Nephron (organoid): ENCODE measurements at regions not wholly inside any gene's neighbourhood (a gene's known extent, or its start where the extent isn't known, plus 50 kb on each side); places are given as distances from the start of the nearest gene placed in this dataset.
A peak's percentile ranks its signal among the peaks of the same experiment; 100 is the strongest.

ENCODE experiments used
- H3K27ac Mint-ChIP-seq, 3 experiments: 2 replicates each; pipeline ENCODE4 v1.8.0; 2020; ENCODE audit warnings: mixed read lengths in 3 of 3, mild to moderate bottlenecking in 2 of 3, moderate library complexity in 1 of 3
- H3K27me3 Mint-ChIP-seq: 2 replicates; pipeline ENCODE4 v1.8.0; 2021; ENCODE audit warnings: low read depth, mild to moderate bottlenecking, moderate library complexity, mixed read lengths
- H3K36me3 Mint-ChIP-seq: 2 replicates; pipeline ENCODE4 v1.8.0; 2020; ENCODE audit warnings: low read depth, mixed read lengths
- H3K4me1 Mint-ChIP-seq: 2 replicates; pipeline ENCODE4 v1.8.0; 2020; ENCODE audit warnings: mixed read lengths
- H3K4me3 Mint-ChIP-seq, 3 experiments: 2 replicates each; pipeline ENCODE4 v1.8.0; 2020; ENCODE audit warnings: mild to moderate bottlenecking in 3 of 3, mixed read lengths in 3 of 3, moderate library complexity in 2 of 3
- H3K9me3 Mint-ChIP-seq: 2 replicates; pipeline ENCODE4 v1.8.0; 2020; ENCODE audit warnings: mixed read lengths
- TF ChIP-seq, protein P1 (sequence below), 3 experiments: fragments of 200-600 bp; sonication (generic); IDR thresholded peaks; one replicate each; pipeline ENCODE4 v1.5.0; 2021; ENCODE audit warnings: antibody characterized with exemption in 3 of 3; ENCODE audit not compliant: unreplicated experiment in 3 of 3

DNA sequence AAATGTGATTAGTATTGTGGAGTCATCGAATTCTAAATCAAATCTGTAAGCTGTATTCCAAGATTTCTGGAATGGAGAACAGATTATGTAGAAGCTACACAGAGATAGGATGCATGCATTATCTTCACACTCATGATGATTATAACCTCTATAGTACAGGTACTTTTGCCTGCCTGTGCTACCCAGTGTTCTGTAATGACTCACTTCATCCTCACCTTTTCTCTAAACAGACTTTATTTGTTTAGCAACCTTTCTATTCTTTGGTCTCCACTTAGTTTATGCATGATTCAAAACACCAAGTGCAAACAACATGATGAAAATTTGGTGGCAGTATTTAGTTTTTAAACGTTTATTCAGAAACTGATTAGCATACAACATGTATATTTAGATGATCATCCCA lies 68.4 kb upstream of the PRPS1L1 start:
- H3K4me3 Mint-ChIP-seq = no peak overlapping the region
- H3K4me1 Mint-ChIP-seq = no peaks in the 10 kb centered on the region
- peaks cover 2% of the 10 kb centered on the region for H3K9me3 Mint-ChIP-seq
- peaks cover 10% of the 10 kb centered on the region for H3K27me3 Mint-ChIP-seq
- H3K36me3 Mint-ChIP-seq = no peaks in the 10 kb centered on the region
- no peak overlapping the region for H3K27ac Mint-ChIP-seq
- TF ChIP-seq, protein P1, sequence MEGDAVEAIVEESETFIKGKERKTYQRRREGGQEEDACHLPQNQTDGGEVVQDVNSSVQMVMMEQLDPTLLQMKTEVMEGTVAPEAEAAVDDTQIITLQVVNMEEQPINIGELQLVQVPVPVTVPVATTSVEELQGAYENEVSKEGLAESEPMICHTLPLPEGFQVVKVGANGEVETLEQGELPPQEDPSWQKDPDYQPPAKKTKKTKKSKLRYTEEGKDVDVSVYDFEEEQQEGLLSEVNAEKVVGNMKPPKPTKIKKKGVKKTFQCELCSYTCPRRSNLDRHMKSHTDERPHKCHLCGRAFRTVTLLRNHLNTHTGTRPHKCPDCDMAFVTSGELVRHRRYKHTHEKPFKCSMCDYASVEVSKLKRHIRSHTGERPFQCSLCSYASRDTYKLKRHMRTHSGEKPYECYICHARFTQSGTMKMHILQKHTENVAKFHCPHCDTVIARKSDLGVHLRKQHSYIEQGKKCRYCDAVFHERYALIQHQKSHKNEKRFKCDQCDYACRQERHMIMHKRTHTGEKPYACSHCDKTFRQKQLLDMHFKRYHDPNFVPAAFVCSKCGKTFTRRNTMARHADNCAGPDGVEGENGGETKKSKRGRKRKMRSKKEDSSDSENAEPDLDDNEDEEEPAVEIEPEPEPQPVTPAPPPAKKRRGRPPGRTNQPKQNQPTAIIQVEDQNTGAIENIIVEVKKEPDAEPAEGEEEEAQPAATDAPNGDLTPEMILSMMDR (IDR thresholded peaks at IDR 0.05; ENCODE audit: unreplicated experiment in 3 of 3) = no peak

DNA sequence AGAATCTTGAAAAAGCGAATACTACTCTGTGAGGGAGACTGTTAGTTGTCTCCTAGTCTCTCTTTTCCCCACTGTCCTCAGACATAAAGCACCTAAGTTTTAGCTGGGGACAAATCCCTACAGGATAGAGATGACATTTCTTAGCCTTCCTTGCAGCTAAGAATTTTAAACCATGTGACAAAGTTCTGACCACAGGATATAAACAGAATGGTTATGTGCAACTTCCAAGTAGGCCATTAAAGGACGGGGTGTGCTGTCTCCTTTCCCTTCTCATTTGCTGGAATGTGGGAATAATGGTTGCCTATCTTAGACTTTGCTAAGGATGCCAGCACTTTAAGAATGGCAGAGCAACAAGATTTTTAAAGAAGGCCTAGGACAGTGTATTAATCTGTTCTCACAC lies 74.9 kb upstream of the PRPS1L1 start:
- H3K9me3 Mint-ChIP-seq = peaks cover 2% of the 10 kb centered on the region
- no peaks in the 10 kb centered on the region for H3K4me1 Mint-ChIP-seq
- no peak overlapping the region for H3K4me3 Mint-ChIP-seq
- TF ChIP-seq, protein P1 (IDR thresholded peaks at IDR 0.05; ENCODE audit: unreplicated experiment in 3 of 3) = no peak
- no peak overlapping the region for H3K27ac Mint-ChIP-seq
- no peaks in the 10 kb centered on the region for H3K27me3 Mint-ChIP-seq
- H3K36me3 Mint-ChIP-seq = no peaks in the 10 kb centered on the region

DNA sequence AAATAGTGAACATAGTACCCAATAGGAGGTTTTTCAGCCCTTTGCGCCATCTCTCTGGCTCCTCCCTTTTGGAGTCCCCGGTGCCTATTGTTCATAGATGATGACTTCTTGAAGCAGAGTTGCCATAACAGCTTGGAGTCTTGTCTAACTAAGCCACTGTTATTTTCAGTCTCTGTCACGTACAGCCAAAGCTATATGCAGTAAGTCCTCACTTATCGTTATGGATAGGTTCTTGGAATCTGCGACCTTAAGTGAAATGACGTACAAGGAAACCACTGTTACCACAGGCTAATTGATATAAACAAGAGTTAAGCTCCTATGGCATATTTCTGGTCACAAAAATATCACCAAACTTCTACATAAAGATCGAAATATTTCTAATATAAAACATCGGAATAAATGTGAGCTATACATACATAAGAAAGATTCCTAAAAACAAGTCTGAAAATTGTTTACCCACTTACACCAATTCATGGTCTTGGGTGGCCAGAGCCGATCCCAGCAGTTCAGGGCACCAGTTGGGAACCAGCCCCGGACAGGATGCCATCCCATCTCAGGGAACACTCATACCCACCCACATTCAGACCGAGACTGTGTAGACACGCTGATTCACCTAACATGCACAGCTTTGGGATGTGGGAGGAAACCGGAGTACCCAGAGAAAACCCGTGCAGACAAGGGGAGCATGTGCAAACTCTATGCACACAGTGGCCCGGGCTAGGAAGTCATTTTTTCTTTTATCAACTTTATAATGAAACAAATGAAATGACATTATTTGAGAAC lies 76.0 kb upstream of the PRPS1L1 start:
- no peaks in the 10 kb centered on the region for H3K36me3 Mint-ChIP-seq
- H3K9me3 Mint-ChIP-seq = peaks cover 2% of the 10 kb centered on the region
- no peaks in the 10 kb centered on the region for H3K4me1 Mint-ChIP-seq
- no peaks in the 10 kb centered on the region for H3K27me3 Mint-ChIP-seq
- H3K27ac Mint-ChIP-seq = no peak overlapping the region
- TF ChIP-seq, protein P1 (IDR thresholded peaks at IDR 0.05; ENCODE audit: unreplicated experiment in 3 of 3) = no peak
- H3K4me3 Mint-ChIP-seq = no peak overlapping the region

DNA sequence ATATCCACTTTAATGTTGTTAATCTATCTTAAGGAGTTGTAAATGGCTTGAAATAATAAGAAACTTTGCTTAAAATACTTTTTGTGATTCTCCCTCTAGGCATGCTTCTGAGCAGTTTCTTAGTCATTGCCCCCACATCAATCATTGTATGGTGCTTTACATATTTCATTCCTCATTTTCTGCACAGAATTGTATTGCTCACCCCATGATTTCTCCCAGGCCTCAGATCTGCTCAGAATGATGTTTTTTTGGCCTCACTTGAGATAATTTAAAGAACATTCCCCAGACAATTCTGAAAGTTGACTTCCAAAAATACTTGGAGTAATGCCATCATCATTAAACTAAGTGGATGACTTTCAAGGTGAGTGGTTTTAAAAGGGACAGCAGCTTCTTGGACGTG lies 82.1 kb upstream of the PRPS1L1 start:
- peaks cover 6% of the 10 kb centered on the region for H3K4me1 Mint-ChIP-seq
- H3K4me3 Mint-ChIP-seq = no peak overlapping the region
- TF ChIP-seq, protein P1 (IDR thresholded peaks at IDR 0.05; ENCODE audit: unreplicated experiment in 3 of 3) = no peak
- H3K9me3 Mint-ChIP-seq = no peaks in the 10 kb centered on the region
- H3K27ac Mint-ChIP-seq = peak overlapping the region in 2 of 3 experiments; percentile 6 to 10
- H3K27me3 Mint-ChIP-seq = no peaks in the 10 kb centered on the region
- no peaks in the 10 kb centered on the region for H3K36me3 Mint-ChIP-seq

DNA sequence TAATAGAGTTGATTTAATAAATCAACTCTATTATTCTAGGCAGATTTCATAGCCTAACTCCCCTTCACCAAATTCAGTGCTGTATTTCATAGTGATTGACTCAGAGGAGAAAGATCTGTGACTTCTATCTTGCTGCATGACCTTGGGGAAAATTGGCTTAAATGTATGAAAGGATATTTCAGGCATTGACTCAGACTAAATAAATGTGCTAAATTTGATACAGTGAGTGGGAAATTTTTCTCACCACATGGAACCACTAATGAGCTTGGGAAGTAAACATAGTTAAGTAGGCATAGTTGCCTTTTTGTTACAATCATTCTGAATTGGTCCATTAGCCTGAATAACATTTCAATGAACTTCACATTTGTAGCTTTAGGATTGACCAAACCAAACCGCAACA lies 89.0 kb upstream of the PRPS1L1 start:
- no peaks in the 10 kb centered on the region for H3K36me3 Mint-ChIP-seq
- H3K27ac Mint-ChIP-seq = no peak overlapping the region
- TF ChIP-seq, protein P1 (IDR thresholded peaks at IDR 0.05; ENCODE audit: unreplicated experiment in 3 of 3) = no peak
- H3K4me1 Mint-ChIP-seq = no peaks in the 10 kb centered on the region
- no peaks in the 10 kb centered on the region for H3K9me3 Mint-ChIP-seq
- no peaks in the 10 kb centered on the region for H3K27me3 Mint-ChIP-seq
- H3K4me3 Mint-ChIP-seq = no peak overlapping the region

DNA sequence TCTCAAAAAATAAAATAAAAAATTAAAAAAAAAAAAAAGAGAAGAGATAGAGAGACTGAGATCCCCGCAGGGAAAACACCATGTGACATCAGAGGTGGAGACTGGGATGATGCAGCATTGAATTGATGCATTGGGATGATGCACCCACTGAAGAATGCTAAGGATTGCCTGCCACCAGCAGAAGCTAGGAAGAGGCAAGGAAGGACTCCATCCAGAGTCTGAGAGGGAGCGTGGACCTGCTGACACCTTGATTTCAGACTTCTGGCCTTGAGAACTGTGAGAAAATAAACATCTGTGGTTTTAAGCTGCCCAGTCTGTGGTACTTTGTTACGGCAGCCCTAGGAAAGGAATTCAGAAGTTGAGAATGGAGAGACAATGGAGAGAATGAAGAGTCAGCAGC lies 89.8 kb upstream of the PRPS1L1 start:
- H3K27me3 Mint-ChIP-seq = no peaks in the 10 kb centered on the region
- no peak overlapping the region for H3K27ac Mint-ChIP-seq
- H3K4me3 Mint-ChIP-seq = no peak overlapping the region
- H3K9me3 Mint-ChIP-seq = no peaks in the 10 kb centered on the region
- no peaks in the 10 kb centered on the region for H3K4me1 Mint-ChIP-seq
- TF ChIP-seq, protein P1 (IDR thresholded peaks at IDR 0.05; ENCODE audit: unreplicated experiment in 3 of 3) = no peak
- no peaks in the 10 kb centered on the region for H3K36me3 Mint-ChIP-seq
